Stimulated activated CD4-positive, alpha-beta T cell treated with anti-CD3 and anti-CD28 coated beads, Interleukin-12 subunit alpha, Interleukin-12 subunit beta, amount 100 ng/mL, for 4 hours (primary cell): ENCODE measurements at regions not wholly inside any gene's neighbourhood (a gene's known extent, or its start where the extent isn't known, plus 50 kb on each side); places are given as distances from the start of the nearest gene placed in this dataset.

Experiments used
- DNase-seq: peaks from one replicate; pipeline ENCODE4 v3.0.0-alpha.2; 2020

DNA sequence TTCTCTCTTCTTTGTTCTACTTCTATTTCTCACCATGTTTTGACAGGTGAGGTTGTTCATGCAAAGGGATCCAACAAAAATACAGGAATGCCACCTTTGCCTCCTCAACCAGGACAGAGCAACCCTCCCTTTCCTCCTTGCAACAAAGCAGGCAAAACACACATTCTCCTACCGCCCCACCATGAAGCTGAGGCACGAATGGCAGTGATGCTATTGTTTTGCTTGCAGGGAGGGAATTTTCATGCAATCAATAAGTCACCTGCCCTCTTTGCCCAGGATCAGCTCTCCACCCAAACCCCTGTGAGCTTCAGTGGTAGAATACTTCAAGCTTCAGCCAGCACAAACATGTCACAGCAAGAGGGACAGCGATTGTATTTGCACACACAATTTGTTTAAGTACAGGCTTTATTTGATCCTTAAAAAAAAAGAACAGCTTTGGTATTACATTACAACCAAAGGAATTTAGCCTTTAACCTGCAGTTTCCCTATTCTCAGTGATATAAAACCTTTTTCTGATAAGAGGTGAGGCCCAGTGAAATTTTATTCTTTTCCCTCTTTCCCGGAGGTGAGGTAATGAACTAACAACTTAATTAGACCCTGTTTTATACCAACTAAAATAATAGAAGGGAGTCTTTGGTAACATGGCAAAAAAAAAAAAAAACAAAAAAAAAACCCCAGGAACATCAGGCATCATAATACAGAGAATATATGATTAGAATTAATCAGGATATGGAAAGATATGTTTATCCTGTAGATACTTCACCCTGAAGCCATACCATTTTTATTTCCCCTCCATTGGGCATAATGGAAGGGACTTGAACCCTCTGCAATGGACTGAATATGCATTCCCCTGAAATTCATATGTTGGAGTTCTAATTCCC is 87.0 kb upstream of the EEA1 start:
- no peak for DNase-seq

DNA sequence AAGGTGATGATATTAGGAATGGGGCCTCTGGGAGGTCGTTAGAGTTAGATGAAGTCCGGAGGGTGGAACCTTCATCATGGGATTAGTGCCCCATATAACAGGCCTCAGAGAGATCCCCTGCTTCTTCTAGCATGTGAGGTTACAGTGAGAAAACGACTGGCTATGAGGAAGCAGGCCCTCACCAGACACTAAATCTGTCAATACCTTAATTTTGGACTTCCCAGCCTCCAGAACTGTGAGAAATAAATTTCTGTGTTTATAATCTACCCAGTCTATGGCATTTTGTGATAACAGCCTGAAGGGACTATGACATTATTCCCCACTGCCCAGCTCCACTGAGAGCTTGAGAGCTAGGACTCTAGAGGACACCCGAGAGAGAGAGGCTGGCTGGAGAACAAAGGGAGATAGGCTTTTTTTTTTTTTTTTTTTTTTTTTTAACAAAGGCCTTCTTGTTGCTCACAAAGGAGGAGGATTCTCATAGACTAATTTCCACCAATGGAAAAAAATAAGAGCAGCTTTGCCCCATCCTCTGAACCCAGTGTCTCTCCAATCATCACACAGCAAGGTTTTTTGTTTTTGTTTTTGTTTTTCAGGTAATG is 87.8 kb upstream of the EEA1 start:
- no peak for DNase-seq

DNA sequence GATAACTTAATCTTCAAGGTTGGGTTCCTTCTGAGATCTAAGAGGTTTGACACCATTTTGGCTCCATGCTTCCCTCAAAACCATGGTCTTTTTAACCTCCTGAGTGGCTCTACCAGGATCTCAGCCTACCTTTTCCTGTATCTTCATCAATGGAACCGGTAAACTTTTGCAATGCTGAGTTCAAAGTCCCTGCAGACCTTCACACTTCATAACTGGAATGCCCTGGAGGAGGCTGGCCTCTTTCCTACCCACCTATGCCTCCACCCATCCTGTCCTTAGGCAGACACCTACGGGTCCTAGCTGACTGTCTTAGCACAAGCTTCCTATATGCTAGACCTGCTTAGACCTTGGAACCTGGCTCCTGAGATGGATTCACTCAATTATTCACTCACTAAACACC is 89.5 kb upstream of the EEA1 start:
- DNase-seq, result no peak

DNA sequence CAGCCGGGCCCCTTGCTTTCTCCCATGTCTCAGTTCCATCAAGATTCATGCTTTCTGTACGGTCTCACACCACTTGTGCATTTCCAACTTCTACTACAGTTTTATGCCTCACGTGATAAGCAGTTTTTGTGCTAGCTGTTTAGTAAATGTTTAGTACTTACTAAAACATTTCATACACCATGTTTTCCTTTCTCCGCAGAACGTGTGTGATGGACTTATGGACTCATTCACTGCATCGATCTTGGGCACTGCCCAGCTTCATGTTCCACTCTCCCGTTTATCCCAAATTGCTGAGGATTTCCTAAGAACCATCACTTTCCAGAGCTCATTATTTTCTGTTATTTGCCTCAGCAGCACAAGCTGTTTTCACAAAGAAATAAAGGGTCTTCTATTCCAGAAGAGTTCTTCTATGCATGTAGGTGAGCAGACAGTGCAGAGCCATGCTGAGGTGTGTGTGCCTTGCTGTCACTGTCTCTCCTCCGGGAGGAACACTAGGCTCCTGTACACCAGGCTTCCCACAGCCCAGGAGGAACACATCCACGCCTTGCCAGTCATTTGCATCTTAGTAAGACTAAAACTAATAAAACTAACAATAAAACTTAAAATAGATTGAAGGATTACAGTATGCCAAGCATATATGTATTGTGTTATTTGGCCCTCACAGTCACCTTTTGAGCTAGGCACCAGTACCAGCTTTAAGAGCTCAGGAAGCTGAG is 90.3 kb upstream of the EEA1 start:
- no peak for DNase-seq

DNA sequence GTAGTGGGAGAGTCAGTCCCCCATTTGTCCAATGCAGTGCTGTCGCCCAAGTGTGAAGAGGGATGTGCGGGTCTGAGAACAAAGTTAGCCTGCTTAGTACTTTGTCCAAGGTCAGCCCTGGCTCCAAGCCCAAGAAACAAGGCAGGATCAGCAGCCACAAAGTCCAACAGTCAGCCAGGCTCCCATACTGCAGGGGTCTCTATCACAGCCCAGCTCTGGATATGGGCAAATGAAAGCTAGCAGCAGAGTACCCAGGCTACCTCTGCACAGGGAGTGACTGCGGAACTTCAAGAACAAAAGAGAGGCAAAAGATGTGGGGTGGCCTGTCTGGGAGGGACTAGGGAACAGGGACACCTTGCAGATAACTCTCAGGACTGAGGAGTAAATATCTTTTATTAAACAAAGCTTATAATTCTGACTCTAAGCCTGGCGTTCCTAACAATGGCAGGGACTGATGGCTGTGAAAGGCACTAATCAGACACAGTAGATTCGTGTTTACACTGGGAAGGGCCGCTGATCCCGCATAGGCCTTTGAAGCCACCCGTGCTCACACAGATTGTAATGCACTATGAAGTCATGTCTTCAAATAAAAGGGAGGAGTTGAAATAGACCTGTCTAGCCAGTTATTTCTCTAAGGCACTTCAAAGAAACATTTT is 91.0 kb upstream of the EEA1 start:
- no peak for DNase-seq

DNA sequence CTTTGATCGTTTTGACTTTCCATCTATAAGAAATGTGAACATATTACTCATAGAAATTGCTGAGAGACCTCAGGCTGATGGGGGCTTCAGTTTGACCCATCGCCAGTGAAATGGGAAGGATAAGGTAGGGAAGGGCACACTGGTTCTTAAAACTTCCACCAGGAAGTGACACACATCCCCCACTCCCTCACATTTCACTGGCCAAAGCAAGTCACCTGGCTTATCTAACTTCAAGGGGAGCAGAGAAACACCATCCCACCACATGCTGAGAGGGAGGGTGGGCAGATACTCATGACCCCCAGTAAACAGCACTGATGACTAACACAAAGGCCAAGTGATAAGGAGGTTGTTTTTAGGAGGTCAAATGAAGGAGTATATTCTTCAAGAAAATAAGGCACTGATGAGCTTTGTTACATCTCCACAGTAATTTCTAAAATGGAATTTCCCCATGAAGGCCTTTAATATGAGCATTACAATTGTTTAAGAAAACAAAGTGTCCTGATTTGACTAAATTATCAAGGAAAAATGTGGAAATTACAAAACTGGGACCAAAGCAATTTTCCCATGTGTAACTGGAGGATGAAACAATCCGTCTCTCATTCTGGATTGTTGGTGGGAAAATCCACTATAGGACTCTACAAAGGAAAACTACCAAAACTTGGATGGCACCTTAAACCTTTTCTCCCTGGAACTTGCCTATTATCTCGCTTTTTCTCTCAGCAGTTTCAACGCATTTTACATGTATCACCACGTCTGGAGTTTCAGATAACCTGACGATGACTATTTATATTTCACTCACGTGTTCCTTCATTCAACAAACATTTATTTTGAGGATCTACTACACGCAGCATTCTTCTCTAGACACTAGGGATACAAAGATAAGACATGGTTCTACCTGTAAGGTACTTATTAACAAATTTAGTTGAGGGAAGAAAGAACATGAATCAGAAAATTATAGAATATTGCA is 91.8 kb upstream of the EEA1 start:
- no peak for DNase-seq

DNA sequence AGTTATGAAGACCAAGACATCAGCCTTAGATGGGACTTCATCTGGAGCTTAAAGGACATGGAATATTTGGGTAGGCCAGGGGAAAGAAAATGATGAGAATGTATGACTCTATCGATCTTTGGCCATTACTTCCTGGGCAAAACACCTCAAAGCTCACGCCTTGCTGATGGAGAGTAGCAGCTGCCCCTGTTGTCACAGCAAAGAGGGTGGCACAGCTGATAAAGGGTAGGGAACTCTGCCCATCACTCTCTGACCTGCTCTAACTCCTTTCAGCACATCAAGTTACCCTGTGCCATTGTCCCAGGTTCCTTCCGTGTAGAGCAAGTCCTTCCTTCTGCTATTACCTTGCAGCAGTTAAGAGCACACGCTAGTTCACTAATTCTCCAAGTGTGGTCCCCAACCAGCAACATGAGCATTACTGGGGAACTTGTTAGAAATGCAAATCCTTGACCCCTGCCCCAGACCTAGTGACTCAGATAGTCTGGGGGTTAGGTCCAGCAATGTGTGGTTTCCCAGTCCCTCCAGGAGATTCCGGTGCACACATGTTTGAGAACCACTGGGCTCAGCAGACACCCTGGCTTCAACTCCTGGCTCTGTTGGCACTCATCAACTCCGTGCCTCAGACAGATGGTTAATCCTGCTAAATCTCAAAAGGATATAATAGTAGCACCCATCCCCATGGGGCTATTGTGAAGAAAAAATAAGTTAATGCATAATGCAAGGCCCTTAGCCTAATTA is 93.7 kb upstream of the EEA1 start:
- DNase-seq, result no peak

DNA sequence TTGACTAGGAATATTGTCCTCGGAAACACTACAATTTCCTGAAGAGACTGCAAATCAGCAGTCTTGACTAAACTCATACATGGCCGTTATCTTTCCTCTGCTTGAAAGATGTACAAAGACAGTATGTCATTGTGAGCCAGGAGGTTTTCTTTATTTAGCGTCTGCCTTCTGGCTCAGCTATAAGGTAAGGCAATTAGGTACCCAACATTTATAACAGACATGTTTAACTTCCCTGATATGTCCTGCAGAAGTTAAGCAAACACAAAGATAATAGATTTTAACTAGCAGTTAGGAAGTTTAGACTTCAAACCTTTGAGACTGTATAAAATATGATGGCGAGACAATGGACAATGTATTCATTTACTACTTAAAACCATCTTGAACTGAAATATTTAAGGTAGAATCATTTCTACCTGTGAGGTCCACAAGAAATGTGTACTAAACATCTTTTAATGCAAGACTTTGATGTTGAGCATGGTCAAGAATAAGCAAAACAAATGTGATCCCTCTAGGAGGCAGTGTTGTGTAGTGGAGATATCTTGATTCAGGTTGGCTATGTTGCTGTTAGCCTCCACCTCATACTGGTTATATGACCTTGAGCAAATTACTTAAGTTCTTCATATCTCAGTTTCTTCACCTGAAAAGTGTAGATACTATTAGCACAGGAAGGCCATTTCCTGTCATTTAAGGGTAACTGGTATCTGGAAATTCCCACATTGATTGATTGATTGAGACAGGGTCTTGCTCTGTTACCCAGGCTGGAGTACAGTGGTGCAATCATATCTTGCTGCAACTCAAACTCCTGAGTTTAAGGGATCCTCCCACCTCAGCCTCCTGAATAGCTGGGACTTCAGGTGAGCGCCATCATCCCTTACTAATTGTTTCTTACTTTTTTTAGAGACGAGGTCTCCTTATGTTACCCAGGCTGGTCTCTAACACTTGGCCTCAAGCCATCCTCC is 96.3 kb upstream of the EEA1 start:
- DNase-seq, result no peak

DNA sequence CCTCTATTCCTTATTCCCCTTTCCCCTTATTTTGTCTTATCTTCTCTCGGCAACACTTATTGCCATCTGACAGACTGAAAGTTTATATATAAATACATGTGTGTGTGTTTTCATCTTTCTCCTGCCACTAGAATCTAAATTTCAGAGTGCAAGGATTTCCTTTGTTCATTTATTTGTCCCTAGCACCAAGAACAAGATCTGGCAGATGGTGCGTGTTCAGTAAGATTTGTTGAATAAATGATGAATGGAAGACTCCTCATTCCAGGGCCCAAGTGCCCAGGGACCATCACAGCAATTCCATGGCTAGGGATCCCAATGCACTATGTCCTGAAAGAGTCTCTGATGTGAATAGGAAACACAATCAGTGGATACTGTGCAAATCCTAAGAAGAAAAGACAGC is 97.9 kb upstream of the EEA1 start:
- no peak for DNase-seq

DNA sequence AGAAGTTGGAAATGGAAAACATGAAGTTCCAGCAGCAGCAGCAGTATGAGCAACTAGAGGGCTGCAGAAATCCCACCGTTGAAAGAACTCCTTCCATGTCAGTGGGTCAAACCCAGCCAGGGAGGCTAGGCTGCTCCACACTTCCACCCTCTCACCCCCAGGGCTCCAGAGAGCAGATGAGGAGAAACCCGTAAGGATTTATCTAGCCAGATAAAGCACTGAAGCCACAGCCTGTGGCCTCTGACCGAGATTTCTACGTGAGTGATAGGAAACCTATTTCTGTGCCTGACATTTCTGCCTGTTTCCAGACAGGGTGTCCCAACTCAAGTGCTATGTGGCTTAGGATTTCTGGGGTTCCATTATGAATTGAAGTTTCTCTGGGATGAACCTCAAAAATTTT is 100.0 kb upstream of the EEA1 start:
- no peak for DNase-seq

DNA sequence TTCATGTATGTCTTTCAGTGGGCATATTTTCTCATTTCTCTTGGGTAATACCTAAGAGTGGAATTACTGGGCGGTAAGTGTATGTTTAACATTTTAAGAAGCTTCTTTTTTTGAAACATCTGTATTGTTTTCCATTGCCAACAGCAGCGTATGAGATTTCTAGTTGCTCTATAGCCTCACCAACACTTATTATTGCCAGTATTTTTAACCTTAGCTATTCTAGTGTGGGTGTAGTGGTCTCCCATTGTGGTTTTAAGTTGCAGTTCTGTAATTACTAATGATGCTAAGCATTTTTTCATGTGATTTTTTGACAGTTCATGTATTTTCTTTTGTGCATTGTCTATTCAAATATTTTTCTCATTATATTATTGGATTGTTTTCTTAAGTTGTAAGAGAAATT is 101.9 kb upstream of the EEA1 start:
- DNase-seq, result no peak

DNA sequence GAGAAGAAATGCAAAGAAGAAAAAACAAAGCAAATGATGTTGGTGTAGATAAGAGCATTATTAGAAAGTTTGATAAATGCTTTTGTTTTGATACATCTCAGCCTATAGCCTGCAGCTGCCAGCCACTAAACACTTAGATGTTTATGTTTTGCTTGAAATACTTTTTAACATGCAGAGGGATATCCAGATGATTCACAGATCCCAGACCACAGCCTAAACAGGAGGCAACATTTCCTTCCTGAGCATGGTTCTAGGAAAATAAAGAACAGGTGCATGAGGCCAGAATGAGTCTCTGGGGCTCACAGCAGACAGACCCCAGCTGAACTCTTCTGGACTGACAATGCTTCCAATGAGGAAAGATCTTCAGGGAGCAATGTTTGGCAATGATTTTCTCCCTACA is 103.7 kb upstream of the EEA1 start:
- no peak for DNase-seq

DNA sequence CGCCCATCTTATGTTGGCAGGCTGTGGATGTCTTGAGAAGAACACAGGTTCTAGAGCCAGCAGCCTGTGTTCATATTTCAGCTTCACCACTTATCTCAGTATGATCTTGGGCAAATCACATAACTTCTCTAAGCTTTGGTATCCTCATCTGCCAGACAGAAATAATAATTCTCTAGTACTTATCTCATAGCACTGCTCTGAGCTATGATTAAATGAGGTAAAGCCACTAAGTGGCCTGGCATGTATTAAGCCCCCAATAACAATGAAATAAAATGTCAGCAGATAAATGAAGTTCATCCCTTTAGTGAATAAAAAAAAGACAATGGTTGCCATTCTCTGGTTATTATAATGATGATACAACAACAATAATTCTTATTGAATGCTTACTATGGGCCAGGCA is 104.9 kb upstream of the EEA1 start:
- DNase-seq, result no peak

DNA sequence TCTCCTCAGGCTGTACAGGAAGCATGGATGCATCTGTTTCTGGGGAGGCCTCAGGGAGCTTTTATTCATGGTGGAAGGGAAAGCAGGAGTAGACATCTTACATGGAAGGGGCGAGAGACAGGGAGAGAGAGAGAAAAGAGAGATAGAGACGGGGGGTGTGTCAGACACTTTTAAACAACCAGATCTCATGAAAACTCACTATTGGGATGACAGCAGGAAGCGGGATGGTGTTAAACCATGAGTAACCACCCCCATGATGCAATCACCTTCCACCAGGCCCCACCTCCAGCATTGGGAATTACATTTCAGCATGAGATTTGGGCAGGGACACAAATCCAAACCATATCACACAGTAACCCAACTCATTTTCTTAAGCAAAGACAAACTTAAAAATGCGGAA is 110.0 kb upstream of the EEA1 start:
- no peak for DNase-seq

DNA sequence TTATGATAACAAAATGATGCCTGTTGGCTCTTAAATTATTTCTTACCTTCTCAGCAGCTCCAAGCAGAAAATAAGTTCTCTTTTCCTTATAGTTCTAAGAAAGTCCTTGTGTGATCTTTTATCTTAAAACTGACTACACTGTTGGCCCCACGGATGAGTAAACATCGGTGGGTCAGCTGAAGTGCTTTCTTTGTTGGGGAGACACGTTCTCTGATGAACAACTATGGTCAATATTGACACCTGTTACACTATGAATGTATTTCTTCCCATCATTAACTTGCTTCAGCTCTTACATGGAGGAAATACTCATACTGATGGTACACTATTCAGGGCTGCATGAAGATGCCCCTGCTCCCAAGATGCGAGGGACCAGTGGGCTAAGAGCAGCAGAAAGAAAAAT is 110.8 kb upstream of the EEA1 start:
- DNase-seq, result no peak

DNA sequence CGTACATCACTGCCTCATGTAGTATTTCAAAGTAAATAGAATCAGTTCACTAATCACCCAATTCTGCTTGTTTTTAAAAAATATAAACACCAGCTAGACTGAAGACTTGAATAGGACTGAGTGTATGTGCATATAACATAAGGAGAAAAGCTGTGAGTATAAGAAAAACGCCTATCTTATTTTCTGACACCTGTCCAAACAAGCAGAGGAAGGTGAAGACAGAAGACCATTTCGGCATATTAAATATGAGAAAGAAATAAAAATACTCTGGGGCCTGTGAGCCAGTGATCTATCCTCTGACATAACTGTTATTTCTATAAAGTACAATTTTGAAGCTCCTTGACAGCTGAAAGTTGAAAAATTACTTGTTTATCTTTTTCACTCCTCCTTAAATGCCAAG is 111.3 kb upstream of the EEA1 start:
- DNase-seq, result no peak

DNA sequence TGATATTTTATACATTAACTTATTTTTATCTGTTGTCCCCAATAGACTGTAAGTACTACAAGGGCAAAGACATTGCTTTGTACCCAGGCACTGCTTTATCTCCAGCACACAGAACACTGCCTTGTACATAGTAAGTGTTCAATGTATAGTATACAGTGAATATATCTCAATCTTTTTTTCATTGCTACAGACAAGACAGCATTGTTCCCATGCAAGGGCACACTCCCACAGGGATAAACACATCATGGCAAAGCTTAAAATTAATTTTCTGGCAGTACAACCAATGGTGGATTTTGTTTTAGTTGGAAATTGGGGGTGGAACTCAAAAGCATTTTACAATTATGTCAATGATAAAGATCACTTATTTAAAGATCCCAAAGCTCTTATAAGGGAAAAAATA is 112.3 kb upstream of the EEA1 start:
- DNase-seq, result no peak

DNA sequence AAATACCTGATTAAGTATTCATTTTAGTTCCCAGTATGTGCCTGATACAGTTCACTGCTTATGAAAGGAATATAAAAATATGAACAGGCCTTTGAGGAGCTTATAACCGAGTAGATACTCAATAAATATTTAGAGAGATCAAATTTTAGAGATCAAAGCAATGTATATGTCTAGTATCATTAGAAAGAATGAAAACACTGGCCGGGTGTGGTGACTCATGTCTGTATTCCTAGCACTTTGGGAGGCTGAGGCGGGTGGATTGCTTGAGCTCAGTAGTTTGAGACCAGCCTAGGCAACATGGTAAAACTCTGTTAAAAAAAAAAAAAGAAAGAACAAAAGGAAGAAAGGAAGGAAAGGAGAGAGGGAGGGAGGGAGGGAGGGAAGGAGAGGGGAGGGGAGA is 113.2 kb upstream of the EEA1 start:
- DNase-seq, result no peak

DNA sequence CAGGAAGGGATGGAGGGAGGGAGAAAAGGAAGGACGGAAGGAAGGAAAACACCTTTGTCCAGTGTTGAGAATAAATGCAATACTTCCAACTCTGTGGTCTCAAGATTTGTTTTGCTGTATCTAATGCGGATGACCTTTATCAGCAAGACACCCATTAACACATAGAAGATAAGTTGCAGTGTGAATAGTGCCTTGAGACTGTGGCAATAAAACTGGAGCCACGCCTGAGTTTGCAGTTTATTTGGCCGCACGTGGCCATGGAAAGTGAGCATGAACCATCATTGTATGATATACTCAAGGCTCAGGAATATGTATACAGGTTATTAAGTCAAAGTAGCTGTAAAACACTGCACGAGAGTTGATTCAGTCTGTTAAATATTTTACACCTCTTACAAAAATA is 113.6 kb upstream of the EEA1 start:
- DNase-seq, result no peak

DNA sequence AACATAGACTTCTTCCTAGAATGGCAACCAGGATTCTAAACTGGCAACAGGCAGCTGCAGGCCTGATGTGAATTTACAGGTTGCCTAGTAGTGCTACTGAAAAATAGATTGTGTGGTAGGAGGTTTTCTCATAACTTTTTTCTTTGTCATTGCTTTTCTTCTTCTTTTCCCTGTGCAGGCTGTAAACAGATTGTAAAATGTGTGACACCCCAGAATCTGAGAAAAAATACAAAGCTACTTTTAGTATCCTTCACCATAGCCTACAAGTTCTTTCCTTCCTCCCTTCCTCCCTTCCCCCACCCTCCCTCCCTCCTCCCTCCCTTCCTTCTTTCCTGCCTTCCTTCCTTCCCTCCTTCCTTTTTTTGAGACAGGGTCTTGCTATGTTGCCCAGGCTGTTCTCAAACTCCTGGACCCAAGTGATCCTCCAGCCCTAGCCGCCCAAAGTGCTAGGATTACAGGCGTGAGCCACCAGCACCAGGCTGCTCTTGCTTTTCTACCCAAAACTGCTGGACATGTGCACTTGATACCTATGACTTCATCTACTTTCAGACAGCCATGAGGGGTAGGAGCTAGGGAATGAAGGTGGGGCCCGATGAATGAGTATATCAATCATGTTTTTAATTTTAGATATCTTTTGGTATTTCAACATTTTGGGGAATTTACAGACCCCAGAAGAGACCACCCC is 114.2 kb upstream of the EEA1 start:
- no peak for DNase-seq
